Mammary epithelial cell (primary cell): ENCODE measurements at regions not wholly inside any gene's neighbourhood (a gene's known extent, or its start where the extent isn't known, plus 50 kb on each side); places are given as distances from the start of the nearest gene placed in this dataset.

Source experiments
- CTCF ChIP-seq, 2 donors: IDR thresholded peaks in 1 of 2; conservative IDR thresholded peaks in 1 of 2; 2 replicates each; pipeline ENCODE4 v1.5.1; 2011 to 2012; ENCODE audit warnings: inconsistent platforms in 2 of 2, low read length in 2 of 2, mild to moderate bottlenecking in 2 of 2, control low read depth in 1 of 2, low read depth in 1 of 2; ENCODE audit not compliant: insufficient read depth in 1 of 2; ENCODE audit errors: extremely low read depth in 1 of 2
- EZH2 ChIP-seq: IDR thresholded peaks from 2 replicates; pipeline ENCODE4 v1.6.1; 2012; ENCODE audit warnings: low read length, inconsistent platforms, borderline replicate concordance

DNA sequence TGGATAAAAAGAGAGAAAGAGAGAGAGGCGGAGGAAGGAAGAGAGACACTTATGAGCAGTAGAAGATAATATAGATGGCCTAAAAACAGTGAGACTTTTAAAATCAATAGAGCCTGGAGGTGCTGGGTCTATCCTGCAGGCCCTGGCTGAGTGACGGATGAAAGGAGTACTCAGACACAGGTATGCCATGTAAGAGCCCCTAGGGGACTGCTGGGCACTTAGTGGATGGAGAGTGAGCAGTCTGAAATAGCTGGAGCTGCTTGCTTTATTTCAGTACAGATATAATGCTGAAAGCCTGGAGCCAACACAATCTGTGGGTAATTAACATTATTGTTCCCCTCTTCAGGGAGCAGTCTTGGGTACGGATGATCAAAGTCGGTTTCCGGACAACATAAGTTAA, 578.6 kb downstream of the SPOCK3 start:
- no peak for TF ChIP-seq CTCF (conservative IDR thresholded peaks at IDR 0.05 in 1 of 2, IDR thresholded peaks at IDR 0.05 in 1 of 2; ENCODE audit: extremely low read depth in 1 of 2, insufficient read depth in 1 of 2, low read depth in 1 of 2, low read length in 2 of 2)
- TF ChIP-seq EZH2, result no peak
